ENCODE measurements at regions not wholly inside any gene's neighbourhood (a gene's known extent, or its start where the extent isn't known, plus 50 kb on each side); places are given as distances from the start of the nearest gene placed in this dataset.

GRCh38 chr10:44618910-44619309 is 234.0 kb upstream of the CXCL12 start:
- no peak for DNase-seq (ENCODE audit: low read depth)

GRCh38 chr10:44619521-44619920 is 234.6 kb upstream of the CXCL12 start:
- no peak for DNase-seq (ENCODE audit: low read depth)

- no peak for DNase-seq (ENCODE audit: low read depth)
These were observed 235.1 kb upstream of the CXCL12 start for GRCh38 chr10:44619975-44620374.

- DNase-seq (ENCODE audit: low read depth), result no peak
These were observed 242.9 kb upstream of the CXCL12 start for GRCh38 chr10:44627591-44628354.

DNA sequence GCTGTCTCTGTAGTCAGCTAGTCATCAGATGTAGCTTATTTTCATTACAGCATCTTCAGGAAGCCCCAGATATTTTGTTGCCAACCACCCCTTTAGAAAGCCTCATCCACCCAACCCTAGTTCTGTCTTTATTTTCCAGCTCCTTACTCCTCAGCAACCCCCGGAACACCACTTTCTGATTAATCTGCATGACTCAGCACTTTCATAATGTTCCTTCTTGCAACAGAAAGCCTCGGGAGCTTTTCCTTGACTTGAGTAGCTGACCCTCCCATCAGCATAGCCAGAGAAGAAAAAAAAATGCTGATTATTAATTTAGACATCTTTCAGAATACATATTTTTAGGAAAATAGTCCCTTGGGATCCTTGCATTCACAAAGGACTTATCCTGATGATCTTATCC is 244.0 kb upstream of the CXCL12 start:
- DNase-seq (ENCODE audit: low read depth), result no peak

- DNase-seq (ENCODE audit: low read depth), result no peak
These were observed 250.3 kb upstream of the CXCL12 start for GRCh38 chr10:44635176-44635575.

DNA sequence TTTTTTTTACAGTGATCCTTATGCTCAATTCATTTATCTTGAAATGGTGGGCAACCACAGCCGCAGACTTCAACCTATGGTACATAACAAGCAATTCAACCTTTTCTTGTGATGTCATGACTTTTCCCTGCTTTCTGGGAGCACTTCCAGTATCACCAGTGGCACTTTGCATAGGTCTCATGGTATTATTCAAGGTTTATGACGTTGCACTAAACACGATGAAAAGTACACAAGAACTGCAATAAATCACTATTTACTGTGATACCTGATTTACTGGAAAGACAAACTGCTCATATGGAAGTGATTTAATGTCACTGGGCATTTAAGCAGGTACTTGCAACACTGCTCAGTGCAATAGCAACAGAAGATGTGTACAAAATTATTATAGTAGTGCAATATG is 251.7 kb upstream of the CXCL12 start:
- no peak for DNase-seq (ENCODE audit: low read depth)

- DNase-seq (ENCODE audit: low read depth), result no peak
These were observed 255.5 kb upstream of the CXCL12 start for GRCh38 chr10:44640429-44640828.

- DNase-seq (ENCODE audit: low read depth), result no peak
These were observed 262.6 kb upstream of the CXCL12 start for GRCh38 chr10:44647473-44647872.

DNA sequence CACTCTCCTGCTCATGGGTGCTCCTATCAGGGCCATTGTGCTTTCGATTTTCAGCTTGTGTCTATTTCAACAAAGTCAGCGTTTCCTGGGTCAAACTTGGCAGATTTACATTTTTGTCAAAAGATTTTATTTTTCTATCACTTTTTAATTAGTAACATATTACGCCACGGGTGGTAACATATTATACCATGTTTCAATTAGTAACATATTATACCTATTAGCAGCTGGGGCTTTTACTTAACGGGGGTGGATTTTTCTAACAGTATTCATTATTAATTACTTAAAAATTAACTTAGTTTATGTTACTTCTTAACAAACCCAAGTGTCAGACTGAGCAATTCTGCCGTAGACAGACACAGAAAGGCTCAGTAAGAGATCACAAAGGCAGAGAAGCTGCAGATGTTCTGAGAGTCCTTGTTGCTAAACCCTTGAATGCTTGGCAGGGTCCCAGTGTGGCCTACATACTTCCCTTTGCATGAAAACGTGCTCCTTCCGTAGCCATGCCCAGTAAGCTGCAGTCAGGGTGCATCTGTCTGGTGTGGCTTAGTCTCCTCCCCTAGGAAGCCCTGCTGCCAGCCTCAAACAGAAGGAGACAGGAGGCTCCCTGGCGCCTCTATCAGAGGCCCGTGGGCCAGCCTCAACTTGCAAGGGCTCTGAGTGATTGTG is 263.1 kb upstream of the CXCL12 start:
- no peak for DNase-seq (ENCODE audit: low read depth)

DNA sequence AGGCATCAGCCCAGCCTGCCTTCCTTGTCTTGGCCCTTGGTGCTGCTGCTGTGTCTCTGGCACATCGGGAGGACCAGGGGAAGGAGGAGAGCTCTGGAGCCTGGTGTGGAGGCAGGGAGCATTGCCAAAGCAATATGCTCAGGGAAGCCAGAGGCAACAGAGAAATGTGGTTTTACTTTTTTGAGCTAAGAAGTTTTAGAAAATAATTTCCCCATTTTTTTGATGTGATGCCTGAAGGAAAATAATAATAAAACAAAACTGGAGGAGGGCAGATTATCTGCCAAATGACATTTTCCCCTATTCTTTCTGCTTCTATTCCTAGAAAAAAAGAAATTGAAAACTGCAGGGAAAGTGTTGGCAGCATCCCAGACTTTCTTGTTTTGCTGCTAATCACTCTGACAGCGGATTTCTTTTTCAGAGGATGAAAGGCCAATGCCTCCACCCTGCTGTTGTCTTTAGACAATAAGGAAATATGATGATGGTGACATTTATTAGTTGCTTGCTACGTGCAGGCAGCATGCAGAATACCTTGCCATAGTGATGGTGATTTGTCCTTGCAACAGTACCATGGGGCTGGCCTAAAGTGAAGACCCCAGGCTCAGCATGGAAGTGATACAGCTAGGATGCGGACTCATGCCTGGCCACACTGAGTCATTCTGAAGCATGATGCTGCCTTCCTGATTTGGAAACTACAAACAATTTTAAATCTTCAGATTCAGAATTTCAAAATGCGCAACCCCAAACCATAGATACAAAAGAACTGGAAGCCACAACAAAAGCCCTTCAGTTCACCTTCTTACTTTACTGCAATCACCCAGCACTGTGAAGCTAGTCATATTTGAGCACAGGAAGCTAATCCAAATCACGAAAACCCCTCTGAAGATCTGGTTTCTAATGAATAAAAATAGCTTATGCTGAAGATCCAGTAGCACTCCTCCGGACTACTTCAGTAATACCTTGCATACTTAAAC is 260.2 kb upstream of the TMEM72 start:
- DNase-seq (ENCODE audit: low read depth), result no peak

DNA sequence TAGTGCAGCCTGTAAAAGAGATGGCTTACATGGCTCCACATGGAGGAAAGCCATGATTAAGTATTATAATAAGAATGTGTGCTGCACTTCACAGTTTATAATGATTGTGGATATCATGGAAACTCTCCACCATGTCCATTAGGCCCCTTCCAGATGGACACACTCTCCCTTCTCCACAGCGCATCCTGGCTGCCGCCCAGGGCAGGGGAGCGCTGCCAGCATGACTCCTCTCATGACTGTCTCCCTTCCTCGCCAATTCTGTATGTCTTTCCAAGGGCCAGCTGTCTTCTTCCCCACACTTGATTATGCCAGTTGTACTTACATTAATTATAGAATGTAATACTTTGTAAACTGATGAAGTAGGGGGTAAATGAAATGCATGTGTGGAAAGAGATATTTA is 259.3 kb upstream of the TMEM72 start:
- DNase-seq (ENCODE audit: low read depth), result no peak

- no peak for DNase-seq (ENCODE audit: low read depth)
These were observed 251.8 kb upstream of the TMEM72 start for GRCh38 chr10:44659320-44659719.

GRCh38 chr10:44660271-44660670 is 250.9 kb upstream of the TMEM72 start:
- no peak for DNase-seq (ENCODE audit: low read depth)

GRCh38 chr10:44662051-44662450 is 249.1 kb upstream of the TMEM72 start:
- no peak for DNase-seq (ENCODE audit: low read depth)

DNA sequence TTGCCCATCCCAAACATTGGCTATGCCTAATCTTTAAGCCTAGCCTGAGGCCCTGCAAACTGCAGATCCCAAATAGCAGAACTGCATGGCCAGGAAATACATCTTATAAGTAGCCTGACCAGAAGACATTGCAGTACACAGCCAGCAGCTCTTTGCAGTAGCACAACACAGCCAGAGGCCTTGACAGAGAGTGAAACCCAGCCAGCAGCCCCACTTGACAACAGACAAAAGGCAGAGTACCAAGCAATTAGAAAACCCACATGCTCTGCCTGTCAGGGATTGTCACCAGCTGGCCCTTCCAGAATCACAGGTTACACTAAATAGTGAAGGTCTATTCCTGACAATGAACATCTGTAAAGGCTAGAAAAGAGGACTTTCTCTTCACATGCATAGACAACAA is 242.8 kb upstream of the TMEM72 start:
- DNase-seq (ENCODE audit: low read depth), result no peak

DNA sequence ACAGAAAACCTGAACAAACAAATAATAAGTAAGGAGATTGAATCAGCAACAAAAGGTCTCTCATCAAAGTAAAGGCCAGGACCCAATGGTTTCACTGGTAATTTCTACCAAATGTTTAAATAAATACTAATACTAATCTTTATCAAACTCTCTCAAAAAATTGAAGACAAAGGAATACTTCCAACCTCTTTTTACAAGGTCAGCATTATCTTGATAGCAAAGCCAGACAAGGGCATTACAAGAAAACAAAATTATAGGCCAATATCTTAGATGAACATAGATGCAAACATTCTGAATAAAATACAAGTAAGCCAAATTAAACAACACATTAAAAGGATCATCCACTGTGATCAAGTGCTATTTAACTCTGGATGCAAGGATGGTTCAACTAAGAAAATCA is 239.8 kb upstream of the TMEM72 start:
- DNase-seq (ENCODE audit: low read depth), result no peak

GRCh38 chr10:44673245-44673983 is 237.7 kb upstream of the TMEM72 start:
- DNase-seq (ENCODE audit: low read depth), result no peak

DNA sequence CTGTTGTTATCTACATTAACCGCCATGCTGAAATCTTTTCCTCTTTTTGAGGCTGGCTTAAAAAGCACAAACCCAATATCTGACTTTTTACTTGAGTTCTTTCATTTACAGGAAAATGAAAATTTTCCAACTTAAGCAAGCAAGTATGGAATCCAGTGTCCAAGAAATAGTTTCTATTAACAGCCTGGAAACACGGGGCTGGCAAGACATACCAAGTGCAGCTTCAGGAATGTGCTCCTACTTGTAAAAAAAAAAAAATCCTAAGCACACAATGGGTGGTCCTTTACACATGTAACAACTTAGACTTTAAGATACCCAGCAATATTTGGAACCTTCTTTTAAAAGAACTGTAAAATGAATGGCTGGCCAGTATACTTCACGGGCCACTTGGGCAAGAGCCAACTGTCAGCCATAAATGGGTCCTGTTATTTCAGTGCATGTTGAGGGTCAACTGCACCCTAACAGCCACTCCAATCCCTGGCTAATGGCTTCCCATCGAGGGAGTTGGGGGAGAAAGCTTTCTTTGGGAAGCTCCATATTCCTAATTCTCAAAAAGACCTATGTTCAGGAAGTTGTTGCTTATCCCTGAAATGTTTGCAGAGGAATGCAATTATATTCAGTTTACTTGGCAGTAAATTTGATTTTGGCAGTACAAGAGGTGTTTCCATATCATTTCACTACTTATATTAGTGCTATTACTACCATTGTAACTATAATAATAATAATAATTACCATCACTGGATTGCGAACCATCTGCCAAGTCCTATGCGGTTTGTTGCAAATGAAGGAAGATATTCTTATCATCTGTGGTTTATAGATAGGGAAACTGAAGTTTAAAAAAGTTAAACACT is 236.4 kb upstream of the TMEM72 start:
- DNase-seq (ENCODE audit: low read depth), result no peak

DNA sequence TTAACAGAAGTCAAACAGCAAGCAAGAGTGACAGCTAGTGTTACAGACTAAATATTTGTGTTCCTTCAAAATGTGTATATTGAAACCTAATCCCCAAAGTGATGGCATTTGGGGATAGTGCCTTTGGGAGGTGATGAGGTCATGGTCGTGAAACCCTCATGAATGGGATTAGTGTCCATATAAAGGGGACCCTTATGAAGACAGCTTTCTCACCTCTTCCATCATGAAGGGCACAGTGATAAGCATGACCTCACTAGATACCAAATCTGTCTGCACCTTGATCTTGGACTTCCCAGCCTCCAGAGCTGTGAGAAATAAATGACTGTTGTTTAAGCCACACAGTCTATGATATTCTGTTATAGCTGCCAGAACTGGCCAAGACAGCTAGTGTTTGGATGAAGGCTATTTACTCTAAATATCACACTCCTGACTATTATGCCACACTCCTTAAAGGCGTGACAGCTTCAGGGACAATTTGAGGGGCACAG is 235.7 kb upstream of the TMEM72 start:
- no peak for DNase-seq (ENCODE audit: low read depth)

GRCh38 chr10:44680764-44681163 is 230.4 kb upstream of the TMEM72 start:
- DNase-seq (ENCODE audit: low read depth), result no peak

Measured in forelimb muscle (tissue), 1 donor.